Loucy (cell line): ENCODE measurements at regions not wholly inside any gene's neighbourhood (a gene's known extent, or its start where the extent isn't known, plus 50 kb on each side); places are given as distances from the start of the nearest gene placed in this dataset.
"Not testable (repeated sequence)": the region's sequence is repeated elsewhere in the genome, so short reads cannot be mapped to it uniquely, and the experiment has no call there.

ENCODE experiments used
- H2AFZ ChIP-seq: fragments of 200-600 bp; sonication (generic); 2 replicates; pipeline ENCODE4 v1.6.0; 2016; ENCODE audit warnings: antibody characterized with exemption, mild to moderate bottlenecking, low read length, moderate library complexity
- H3F3A ChIP-seq: fragments of 200-600 bp; 2 replicates; pipeline ENCODE4 v1.6.0; 2016; ENCODE audit warnings: antibody characterized with exemption, low read depth, mild to moderate bottlenecking
- H3K27me3 ChIP-seq: fragments of 200-600 bp; sonication (generic); 2 replicates; pipeline ENCODE4 v1.6.1; 2014; ENCODE audit warnings: low read length, mild to moderate bottlenecking; ENCODE audit not compliant: insufficient read depth, poor library complexity, severe bottlenecking
- H3K36me3 ChIP-seq: fragments of 200-600 bp; sonication (generic); 2 replicates; pipeline ENCODE4 v1.6.1; 2016; ENCODE audit warnings: low read length; ENCODE audit not compliant: insufficient read depth
- H3K4me1 ChIP-seq: fragments of 200-600 bp; sonication (generic); 2 replicates; pipeline ENCODE4 v1.5.1; 2014; ENCODE audit warnings: low read length, mild to moderate bottlenecking; ENCODE audit not compliant: insufficient read depth, poor library complexity, severe bottlenecking
- H3K4me2 ChIP-seq: fragments of 200-600 bp; sonication (generic); 2 replicates; pipeline ENCODE4 v1.6.0; 2014; ENCODE audit warnings: antibody characterized with exemption, low read length, low read depth, mild to moderate bottlenecking; ENCODE audit not compliant: poor library complexity, severe bottlenecking
- H3K4me3 ChIP-seq: fragments of 200-600 bp; sonication (generic); 2 replicates; pipeline ENCODE4 v1.5.1; 2014; ENCODE audit warnings: low read length, mild to moderate bottlenecking, mixed read lengths; ENCODE audit not compliant: poor library complexity, severe bottlenecking
- H3K79me2 ChIP-seq: fragments of 200-600 bp; sonication (generic); 2 replicates; pipeline ENCODE4 v1.6.1; 2014; ENCODE audit warnings: low read length; ENCODE audit not compliant: insufficient read depth
- H3K9ac ChIP-seq: fragments of 200-600 bp; sonication (generic); 2 replicates; pipeline ENCODE4 v1.6.0; 2014; ENCODE audit warnings: mild to moderate bottlenecking, low read depth, low read length, moderate library complexity; ENCODE audit not compliant: poor library complexity, severe bottlenecking
- H3K9me2 ChIP-seq: fragments of 200-600 bp; sonication (generic); replicated peaks from 2 replicates; pipeline ENCODE4 v1.6.1; 2016; ENCODE audit warnings: low read depth, low read length, mixed read lengths
- H3K9me3 ChIP-seq: fragments of 200-600 bp; sonication (generic); 2 replicates; pipeline ENCODE4 v1.6.1; 2014; ENCODE audit warnings: mild to moderate bottlenecking, antibody characterized with exemption, low read length, low read depth; ENCODE audit not compliant: insufficient read depth
- H4K20me1 ChIP-seq: fragments of 200-600 bp; sonication (generic); 2 replicates; pipeline ENCODE4 v1.6.0; 2014; ENCODE audit warnings: antibody characterized with exemption, low read length, mild to moderate bottlenecking; ENCODE audit not compliant: insufficient read depth, poor library complexity, severe bottlenecking
- CTCF ChIP-seq: fragments of 200-600 bp; sonication (generic); conservative IDR thresholded peaks from 2 replicates; pipeline ENCODE4 v1.5.1; 2014; ENCODE audit warnings: mild to moderate bottlenecking, antibody characterized with exemption, low read length
- EZH2phosphoT487 ChIP-seq: fragments of 200-600 bp; IDR thresholded peaks from 2 replicates; pipeline ENCODE4 v1.6.1; 2018; ENCODE audit warnings: antibody characterized with exemption, mild to moderate bottlenecking, moderate library complexity, borderline replicate concordance

- no peaks in the 10 kb centered on the region for H3F3A ChIP-seq
- H3K9ac ChIP-seq, result no peak overlapping the region
- H3K4me2 ChIP-seq, result no peak overlapping the region
- H2AFZ ChIP-seq, result no peak overlapping the region
- H3K27me3 ChIP-seq, result no peaks in the 10 kb centered on the region
- no peaks in the 10 kb centered on the region for H3K9me2 ChIP-seq
- H3K9me3 ChIP-seq, result no peaks in the 10 kb centered on the region
- H3K36me3 ChIP-seq, result no peaks in the 10 kb centered on the region
- no peaks in the 10 kb centered on the region for H4K20me1 ChIP-seq
- H3K4me1 ChIP-seq, result peaks cover 27% of the 10 kb centered on the region
- H3K79me2 ChIP-seq, result no peaks in the 10 kb centered on the region
- TF ChIP-seq EZH2phosphoT487, result no peak
- TF ChIP-seq CTCF, result no peak
- no peak overlapping the region for H3K4me3 ChIP-seq
Measured at GRCh38 chr4:155578219-155578618, 88.4 kb upstream of the GUCY1A1 start.

- not testable (repeated sequence) for H3F3A ChIP-seq, H4K20me1 ChIP-seq, H3K27me3 ChIP-seq, H3K9me3 ChIP-seq, H3K36me3 ChIP-seq, H3K79me2 ChIP-seq, H3K4me1 ChIP-seq, H3K9me2 ChIP-seq, H2AFZ ChIP-seq, H3K4me3 ChIP-seq, H3K4me2 ChIP-seq, H3K9ac ChIP-seq
Measured at GRCh38 chr4:155574329-155574728, 92.3 kb upstream of the GUCY1A1 start.

- Histone ChIP-seq H3K27me3 (no peaks in the 10 kb centered on the region), H3K9me2 (no peaks in the 10 kb centered on the region), H3K4me3 (no peak overlapping the region), H2AFZ (no peak overlapping the region), H3K79me2 (no peaks in the 10 kb centered on the region), H3K9me3 (no peaks in the 10 kb centered on the region), H3K36me3 (no peaks in the 10 kb centered on the region), H3K4me1 (peaks cover 5% of the 10 kb centered on the region), H3F3A (no peaks in the 10 kb centered on the region), H3K4me2 (no peak overlapping the region), H3K9ac (no peak overlapping the region), H4K20me1 (no peaks in the 10 kb centered on the region)
- TF ChIP-seq CTCF (no peak), EZH2phosphoT487 (no peak)
Measured at GRCh38 chr4:155573126-155573525, 93.5 kb upstream of the GUCY1A1 start.

GRCh38 chr4:155572106-155572703, 94.4 kb upstream of the GUCY1A1 start:
- Histone ChIP-seq H4K20me1 (no peaks in the 10 kb centered on the region), H3F3A (no peaks in the 10 kb centered on the region), H3K4me1 (peaks cover 5% of the 10 kb centered on the region), H2AFZ (no peak overlapping the region), H3K27me3 (no peaks in the 10 kb centered on the region), H3K36me3 (no peaks in the 10 kb centered on the region), H3K4me3 (no peak overlapping the region), H3K79me2 (no peaks in the 10 kb centered on the region), H3K9me2 (no peaks in the 10 kb centered on the region), H3K9me3 (no peaks in the 10 kb centered on the region), H3K9ac (no peak overlapping the region), H3K4me2 (no peak overlapping the region)
- TF ChIP-seq EZH2phosphoT487 (no peak), CTCF (no peak)
